H1 (cell line): ENCODE measurements at regions not wholly inside any gene's neighbourhood (a gene's known extent, or its start where the extent isn't known, plus 50 kb on each side); places are given as distances from the start of the nearest gene placed in this dataset.

Source experiments
- CTCF ChIA-PET: fragments of 300-600 bp; sonication (Branson Sonifier 250); formaldehyde crosslinking; loops from one replicate; lab custom pipeline; 2021; ENCODE audit not compliant: partially characterized antibody; lab: Charles Lee
- POLR2A ChIA-PET: fragments of 300-600 bp; sonication (Branson Sonifier 250); formaldehyde crosslinking; loops from one replicate; lab custom pipeline; 2021; ENCODE audit warnings: inconsistent platforms; ENCODE audit not compliant: partially characterized antibody; lab: Charles Lee
- DNase-seq, 2 experiments: peaks; one replicate each; pipeline versions ENCODE4 v3.0.0 to v3.0.0-alpha.2; 2010 to 2022; ENCODE audit warnings: low spot score in 2 of 2, low read depth in 1 of 2, mixed read lengths in 1 of 2
- FAIRE-seq: peaks from 2 replicates; lab custom pipeline; 2011; peaks lifted over from hg19 to GRCh38; lab: Jason Lieb, UNC
- H2AFZ ChIP-seq: 2 replicates; pipeline ENCODE4 v1.8.1; 2012; ENCODE audit warnings: low read length, inconsistent platforms
- H2AK5ac ChIP-seq: 2 replicates; pipeline ENCODE4 v1.6.1; 2013; ENCODE audit warnings: low read depth, low read length
- H2BK120ac ChIP-seq: replicated peaks from 2 replicates; pipeline ENCODE3; 2013; ENCODE audit warnings: low read depth, low read length, inconsistent platforms
- H2BK12ac ChIP-seq: 2 replicates; pipeline ENCODE4 v1.6.1; 2013; ENCODE audit warnings: low read depth, low read length
- H2BK15ac ChIP-seq: 2 replicates; pipeline ENCODE4 v1.6.1; 2013; ENCODE audit warnings: low read length
- H2BK20ac ChIP-seq: 2 replicates; pipeline ENCODE4 v1.6.1; 2013; ENCODE audit warnings: low read length
- H2BK5ac ChIP-seq: 2 replicates; pipeline ENCODE4 v1.6.1; 2013; ENCODE audit warnings: low read depth, low read length
- H3K14ac ChIP-seq: 2 replicates; pipeline ENCODE4 v1.6.1; 2013; ENCODE audit warnings: inconsistent platforms; ENCODE audit not compliant: insufficient read length
- H3K18ac ChIP-seq: 2 replicates; pipeline ENCODE4 v1.6.1; 2013; ENCODE audit warnings: low read length; ENCODE audit errors: extremely low read depth
- H3K23ac ChIP-seq: 2 replicates; pipeline ENCODE4 v1.6.1; 2013; ENCODE audit warnings: inconsistent platforms; ENCODE audit not compliant: insufficient read length
- H3K23me2 ChIP-seq: 2 replicates; pipeline ENCODE4 v1.6.1; 2013; ENCODE audit warnings: low read depth, low read length
- H3K27ac ChIP-seq: 2 replicates; pipeline ENCODE4 v1.6.1; 2011; ENCODE audit warnings: low read depth, low read length, inconsistent platforms
- H3K27me3 ChIP-seq, 4 experiments: replicated peaks in 1 of 4; 1 replicate in 1 of 4; 2 replicates in 3 of 4; pipeline versions ENCODE4 v1.6.1 to v1.8.1; 2011 to 2013; ENCODE audit warnings: low read length in 3 of 4, mild to moderate bottlenecking in 3 of 4, inconsistent platforms in 2 of 4, mixed read lengths in 2 of 4, moderate library complexity in 1 of 4; ENCODE audit not compliant: control insufficient read depth in 3 of 4, insufficient read depth in 3 of 4; ENCODE audit errors: extremely low read depth in 1 of 4
- H3K36me3 ChIP-seq, 4 experiments: 2 replicates each; pipeline versions ENCODE4 v1.6.1 to v1.8.1; 2011 to 2013; ENCODE audit warnings: mild to moderate bottlenecking in 4 of 4, low read length in 3 of 4, moderate library complexity in 2 of 4, control low read depth in 1 of 4, inconsistent platforms in 1 of 4; ENCODE audit not compliant: insufficient read depth in 4 of 4, control insufficient read depth in 2 of 4
- H3K4ac ChIP-seq: replicated peaks from 2 replicates; pipeline ENCODE3; 2013; ENCODE audit warnings: low read length, low read depth, mixed read lengths, inconsistent platforms; ENCODE audit not compliant: insufficient read length
- H3K4me1 ChIP-seq, 4 experiments: replicated peaks in 1 of 4; 1 replicate in 1 of 4; 2 replicates in 3 of 4; pipeline versions ENCODE4 v1.6.1 to v1.8.1; 2011 to 2013; ENCODE audit warnings: low read length in 3 of 4, inconsistent platforms in 2 of 4, mixed read lengths in 1 of 4; ENCODE audit not compliant: insufficient read depth in 4 of 4, control insufficient read depth in 3 of 4
- H3K4me2 ChIP-seq, 2 experiments: 2 replicates each; pipeline versions ENCODE4 v1.6.1 to v1.8.1; 2011 to 2013; ENCODE audit warnings: low read depth in 2 of 2, low read length in 2 of 2, control low read depth in 1 of 2, inconsistent platforms in 1 of 2, mild to moderate bottlenecking in 1 of 2; ENCODE audit not compliant: insufficient read depth in 1 of 2
- H3K4me3 ChIP-seq, 4 experiments: fragments of 200-600, 300-600 bp in 1 of 4; sonication (generic), shearing (Covaris generic), sonication (Bioruptor Twin) in 1 of 4; 2 replicates each; pipeline versions ENCODE4 v1.5.1 to v1.8.1; 2011 to 2016; ENCODE audit warnings: low read length in 4 of 4, low read depth in 3 of 4, control low read depth in 2 of 4, inconsistent platforms in 2 of 4, mild to moderate bottlenecking in 2 of 4, mixed read lengths in 1 of 4, moderate library complexity in 1 of 4; ENCODE audit not compliant: insufficient read depth in 2 of 4; ENCODE audit errors: extremely low read depth in 1 of 4
- H3K56ac ChIP-seq: replicated peaks from 2 replicates; pipeline ENCODE3; 2013; ENCODE audit warnings: low read depth, mild to moderate bottlenecking, mixed read lengths, low read length, inconsistent platforms; ENCODE audit not compliant: insufficient read length
- H3K79me1 ChIP-seq: 2 replicates; pipeline ENCODE4 v1.6.1; 2013; ENCODE audit warnings: low read depth, low read length, control low read depth
- H3K79me2 ChIP-seq, 2 experiments: 2 replicates each; pipeline versions ENCODE4 v1.6.1 to v1.8.1; 2012 to 2013; ENCODE audit warnings: low read length in 2 of 2, mild to moderate bottlenecking in 2 of 2, inconsistent platforms in 1 of 2; ENCODE audit not compliant: insufficient read depth in 2 of 2, control insufficient read depth in 1 of 2
- H3K9ac ChIP-seq, 4 experiments: replicated peaks in 1 of 4; 1 replicate in 1 of 4; 2 replicates in 3 of 4; pipeline versions ENCODE4 v1.6.1 to v1.8.1; 2011 to 2013; ENCODE audit warnings: low read depth in 3 of 4, low read length in 3 of 4, control low read depth in 2 of 4, mild to moderate bottlenecking in 2 of 4, moderate library complexity in 2 of 4, inconsistent platforms in 1 of 4; ENCODE audit errors: extremely low read depth in 1 of 4
- H3K9me3 ChIP-seq, 2 experiments: 2 replicates each; pipeline versions ENCODE4 v1.6.1 to v1.8.1; 2012 to 2013; ENCODE audit warnings: mild to moderate bottlenecking in 2 of 2, moderate library complexity in 2 of 2, control low read depth in 1 of 2, inconsistent platforms in 1 of 2, low read depth in 1 of 2, low read length in 1 of 2, mixed read lengths in 1 of 2; ENCODE audit not compliant: insufficient read depth in 2 of 2
- H4K20me1 ChIP-seq, 2 experiments: replicated peaks in 1 of 2; 2 replicates each; pipeline versions ENCODE3 to v1.8.1; 2011 to 2013; ENCODE audit warnings: inconsistent platforms in 2 of 2, low read length in 2 of 2, mild to moderate bottlenecking in 1 of 2; ENCODE audit not compliant: insufficient read depth in 2 of 2, control insufficient read depth in 1 of 2
- H4K5ac ChIP-seq: 2 replicates; pipeline ENCODE4 v1.6.1; 2013; ENCODE audit warnings: low read length, low read depth, mixed read lengths, inconsistent platforms; ENCODE audit not compliant: insufficient read length
- H4K8ac ChIP-seq: 2 replicates; pipeline ENCODE4 v1.8.0; 2013; ENCODE audit warnings: mild to moderate bottlenecking, moderate library complexity, low read length, inconsistent platforms; ENCODE audit not compliant: insufficient read depth; ENCODE audit errors: extremely low read depth
- H4K91ac ChIP-seq: replicated peaks from 2 replicates; pipeline ENCODE3; 2013; ENCODE audit warnings: low read length, mixed read lengths, inconsistent platforms; ENCODE audit not compliant: insufficient read length
- EZH2 ChIP-seq: fragments of 200-600 bp; sonication (generic); IDR thresholded peaks from 2 replicates; pipeline ENCODE4 v1.7.1; 2012; ENCODE audit warnings: low read depth, mild to moderate bottlenecking, moderate library complexity, low read length, inconsistent platforms; ENCODE audit not compliant: severe bottlenecking
- HDAC6 ChIP-seq: IDR thresholded peaks from one replicate; pipeline ENCODE4 v1.7.1; 2012; ENCODE audit warnings: low read depth, mild to moderate bottlenecking, inconsistent platforms, low read length, moderate library complexity
- JUND ChIP-seq: IDR thresholded peaks from 2 replicates; pipeline ENCODE4 v1.6.1; 2011; ENCODE audit warnings: mild to moderate bottlenecking, improper control_type of control experiment, low read length
- KDM4A ChIP-seq: IDR thresholded peaks from one replicate; pipeline ENCODE4 v1.7.1; 2012; ENCODE audit warnings: low read depth, mild to moderate bottlenecking, moderate library complexity, low read length, inconsistent platforms; ENCODE audit not compliant: severe bottlenecking
- KDM5A ChIP-seq: fragments of 200-600 bp; IDR thresholded peaks from 2 replicates; pipeline ENCODE4 v1.7.1; 2012; ENCODE audit warnings: mild to moderate bottlenecking, low read length, inconsistent platforms, mixed read lengths
- NANOG ChIP-seq: IDR thresholded peaks from 2 replicates; pipeline ENCODE4 v1.6.1; 2011; ENCODE audit warnings: low read length, low read depth, mild to moderate bottlenecking, inconsistent platforms; ENCODE audit not compliant: insufficient read depth, poor library complexity, severe bottlenecking
- SAP30 ChIP-seq: fragments of 300-600 bp; sonication (generic); IDR thresholded peaks from 2 replicates; pipeline ENCODE4 v1.7.1; 2012; ENCODE audit warnings: low read length, moderate library complexity, mild to moderate bottlenecking, inconsistent platforms; ENCODE audit not compliant: insufficient read depth, insufficient replicate concordance
- SIRT6 ChIP-seq: IDR thresholded peaks from one replicate; pipeline ENCODE4 v1.7.1; 2012; ENCODE audit warnings: low read length, inconsistent platforms
- TAF1 ChIP-seq: IDR thresholded peaks from 2 replicates; pipeline ENCODE4 v1.6.1; 2011; ENCODE audit warnings: mild to moderate bottlenecking, low read depth, low read length
- TBP ChIP-seq: IDR thresholded peaks from 2 replicates; pipeline ENCODE4 v1.6.1; 2011; ENCODE audit warnings: low read depth, low read length, improper control_type of control experiment
- TEAD4 ChIP-seq: IDR thresholded peaks from 2 replicates; pipeline ENCODE4 v1.6.1; 2012; ENCODE audit warnings: low read depth, low read length, inconsistent platforms, mixed read lengths
- WGBS, 2 experiments: shearing (Covaris generic) in 1 of 2; methylation state at CpG; one replicate each; pipeline versions ENCODE4 v1.1.6 to v1.1.7; 2013 to 2015; ENCODE audit warnings: low lambda C conversion rate in 2 of 2, mixed read lengths in 2 of 2, inconsistent platforms in 1 of 2, low coverage in 1 of 2, missing lambda C conversion rate in 1 of 2; ENCODE audit not compliant: insufficient replicate concordance in 2 of 2, insufficient coverage in 1 of 2, insufficient read length in 1 of 2; ENCODE audit errors: extremely low coverage in 1 of 2, missing lambda C conversion rate in 1 of 2; 5-methylcytosine and 5-hydroxymethylcytosine counted together

DNA sequence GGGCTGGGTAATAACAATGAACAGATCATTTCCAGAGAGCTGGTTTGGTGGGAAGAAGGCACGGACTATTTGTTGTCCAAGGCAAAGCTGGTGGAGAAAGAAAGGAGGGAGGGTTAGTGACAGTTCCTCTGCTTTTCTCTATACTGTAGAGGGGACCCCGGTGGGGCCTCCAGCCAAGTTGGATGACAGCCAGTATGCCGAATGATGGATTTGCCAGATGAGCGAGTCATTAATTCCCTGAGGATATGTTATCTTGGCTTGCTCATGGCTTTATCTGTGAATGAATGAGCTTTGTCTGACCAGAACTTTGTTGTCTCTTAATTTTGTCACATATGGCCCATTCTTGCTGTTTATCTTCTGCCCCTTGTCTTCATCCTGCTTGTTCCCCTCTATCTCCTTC, 158.6 kb upstream of the GLRA1 start:
- Histone ChIP-seq H3K36me3 (no peaks in the 10 kb centered on the region), H3K9ac (no peak overlapping the region), H3K23me2 (no peaks in the 10 kb centered on the region), H3K9me3 (no peaks in the 10 kb centered on the region), H3K4me3 (no peak overlapping the region), H4K91ac (no peak overlapping the region), H3K4me2 (no peak overlapping the region), H4K20me1 (no peaks in the 10 kb centered on the region), H2AK5ac (no peak overlapping the region), H3K79me2 (no peaks in the 10 kb centered on the region), H3K27ac (no peak overlapping the region), H3K23ac (no peak overlapping the region), H2BK5ac (no peak overlapping the region), H2BK120ac (no peak overlapping the region), H2AFZ (no peak overlapping the region), H3K18ac (no peak overlapping the region), H4K5ac (no peak overlapping the region), H3K14ac (no peak overlapping the region), H2BK20ac (no peak overlapping the region), H3K79me1 (no peaks in the 10 kb centered on the region), H2BK15ac (no peak overlapping the region), H4K8ac (no peak overlapping the region), H3K27me3 (no peaks in the 10 kb centered on the region), H3K4ac (no peak overlapping the region), H3K4me1 (no peaks in the 10 kb centered on the region), H3K56ac (no peak overlapping the region), H2BK12ac (no peak overlapping the region)
- TF ChIP-seq EZH2 (no peak), KDM5A (no peak), NANOG (no peak), HDAC6 (no peak), JUND (no peak), SIRT6 (no peak), SAP30 (no peak), KDM4A (no peak), TBP (no peak), TEAD4 (no peak), TAF1 (no peak)
- POLR2A ChIA-PET = no interaction called here
- CTCF ChIA-PET = no interaction called here
- DNase-seq = no peak
- 86% methylated on average over 4 of the region's 4 CpGs; no CpG with 5 or more reads in 1 of the 2 experiments for WGBS, 2 experiments
- FAIRE-seq = no peak
